ENCODE measurements at regions not wholly inside any gene's neighbourhood (a gene's known extent, or its start where the extent isn't known, plus 50 kb on each side); places are given as distances from the start of the nearest gene placed in this dataset.

DNA sequence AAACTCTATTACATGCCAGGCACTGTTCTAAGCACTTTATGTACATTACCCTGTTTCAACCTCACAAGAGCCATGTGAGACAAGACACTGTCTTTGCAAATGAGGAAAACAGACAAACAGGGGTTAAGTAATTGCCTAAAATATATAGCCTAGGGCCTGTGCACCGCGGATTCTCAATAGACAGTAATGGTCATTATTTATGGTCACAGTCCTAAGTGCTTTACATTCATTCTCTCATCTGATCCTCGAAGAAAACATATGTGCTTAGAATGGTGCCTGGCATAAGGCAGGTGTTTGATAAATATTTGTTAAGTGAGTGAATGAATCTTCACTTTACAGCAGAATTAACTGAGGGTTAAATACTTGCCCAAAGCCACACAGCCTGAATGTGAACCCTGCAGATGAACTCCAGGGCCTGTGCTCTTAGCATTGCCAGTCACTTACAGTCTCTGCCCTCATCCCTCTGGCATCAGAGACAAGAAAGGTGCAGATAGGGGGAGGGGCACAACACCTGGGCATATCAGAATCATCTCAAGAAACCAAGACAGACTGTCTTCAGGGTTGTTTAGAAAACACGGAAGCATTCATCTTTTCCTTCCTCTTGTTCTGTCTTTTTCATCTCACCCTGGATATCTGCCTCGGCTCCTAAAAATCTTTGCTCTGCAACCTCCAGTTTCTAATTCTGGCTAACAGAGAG is 92.8 kb upstream of the SASH1 start:
- no peak for DNase-seq (ENCODE audit: low spot score)

DNA sequence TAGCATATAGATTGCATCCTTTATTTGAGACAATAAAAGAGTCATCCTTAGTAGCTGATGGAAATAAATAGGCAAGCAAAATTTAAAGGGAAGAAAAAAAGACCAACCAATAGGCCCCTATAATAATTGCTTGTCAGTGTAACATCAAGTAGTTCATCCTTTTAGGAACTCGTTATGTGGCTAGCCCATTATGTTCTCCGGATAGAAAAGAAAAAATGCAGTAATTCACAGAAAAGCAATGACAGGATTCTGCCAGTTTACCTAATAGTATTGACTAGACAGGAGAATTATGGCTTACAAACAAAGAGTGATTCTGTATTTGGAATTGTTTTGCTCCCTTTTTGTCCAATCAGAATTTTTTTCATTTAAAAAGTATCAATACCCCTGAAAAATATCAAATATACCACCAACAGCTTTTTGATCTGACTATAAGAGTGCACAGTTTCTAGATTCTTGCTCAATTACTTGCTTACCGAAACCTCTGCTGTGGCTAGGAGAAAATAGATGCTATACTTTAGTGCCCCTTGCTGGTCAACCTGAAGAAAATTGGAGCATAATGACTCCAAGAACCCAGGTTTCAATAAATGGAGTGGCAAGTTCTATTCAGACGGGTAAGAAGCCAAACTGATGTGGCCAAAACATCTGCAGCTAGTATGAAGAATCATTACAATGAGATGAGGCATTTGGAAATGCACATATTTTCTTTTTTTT is 91.5 kb upstream of the SASH1 start:
- DNase-seq (ENCODE audit: low spot score), result peak; percentile 5

DNA sequence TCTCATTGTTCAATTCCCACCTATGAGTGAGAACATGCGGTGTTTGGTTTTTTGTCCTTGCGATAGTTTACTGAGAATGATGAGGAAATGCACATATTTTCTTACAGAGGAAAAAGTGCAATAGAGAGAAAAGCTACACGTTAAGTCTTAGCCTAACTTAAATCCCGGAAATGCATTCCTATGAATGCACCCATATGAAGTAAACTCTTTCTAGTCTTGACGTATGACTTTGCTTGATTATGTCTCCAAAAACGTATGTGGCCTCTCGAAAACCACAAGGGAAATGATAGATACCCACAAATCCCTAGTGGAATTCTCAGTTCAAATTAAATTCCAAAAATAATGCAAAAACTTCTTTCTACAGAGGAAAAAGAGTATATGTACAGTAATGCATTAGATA is 90.7 kb upstream of the SASH1 start:
- no peak for DNase-seq (ENCODE audit: low spot score)

DNA sequence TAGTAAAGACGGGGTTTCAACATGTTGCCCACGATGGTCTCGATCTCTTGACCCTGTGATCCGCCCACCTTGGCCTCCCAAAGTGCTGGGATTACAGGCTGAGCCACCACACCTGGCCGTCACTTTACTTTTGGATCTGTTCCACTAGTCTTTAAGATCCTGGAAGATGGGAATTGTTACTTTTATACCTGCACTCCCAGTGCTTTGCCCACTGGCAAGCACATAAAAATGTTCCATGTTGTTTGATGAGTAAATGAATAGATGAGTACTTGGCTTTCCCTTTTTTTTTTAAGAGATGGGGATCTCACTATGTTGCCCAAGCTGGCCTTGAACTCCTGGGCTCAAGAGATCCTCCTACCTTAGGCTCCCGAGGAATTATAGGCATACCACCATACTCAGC is 84.8 kb upstream of the SASH1 start:
- no peak for DNase-seq (ENCODE audit: low spot score)

DNA sequence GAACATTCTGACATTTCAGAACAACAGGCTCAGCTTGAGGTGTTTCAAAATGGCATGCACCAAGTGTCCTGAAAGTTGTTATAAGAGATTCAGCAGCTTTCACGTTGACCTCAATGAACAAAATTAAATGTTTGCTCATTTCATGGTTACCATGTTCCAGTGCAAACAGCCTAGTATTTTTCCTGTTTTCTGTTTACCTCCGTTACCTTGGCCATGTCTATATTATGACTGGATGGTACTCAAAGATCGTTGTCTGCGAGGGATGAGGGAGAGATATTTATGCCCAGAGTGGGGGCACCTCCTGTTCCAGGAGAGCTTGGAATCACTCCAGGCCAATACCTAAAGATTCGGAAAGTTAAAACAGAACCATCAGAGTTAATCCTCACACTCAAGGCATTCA is 83.8 kb upstream of the SASH1 start:
- DNase-seq (ENCODE audit: low spot score), result no peak

DNA sequence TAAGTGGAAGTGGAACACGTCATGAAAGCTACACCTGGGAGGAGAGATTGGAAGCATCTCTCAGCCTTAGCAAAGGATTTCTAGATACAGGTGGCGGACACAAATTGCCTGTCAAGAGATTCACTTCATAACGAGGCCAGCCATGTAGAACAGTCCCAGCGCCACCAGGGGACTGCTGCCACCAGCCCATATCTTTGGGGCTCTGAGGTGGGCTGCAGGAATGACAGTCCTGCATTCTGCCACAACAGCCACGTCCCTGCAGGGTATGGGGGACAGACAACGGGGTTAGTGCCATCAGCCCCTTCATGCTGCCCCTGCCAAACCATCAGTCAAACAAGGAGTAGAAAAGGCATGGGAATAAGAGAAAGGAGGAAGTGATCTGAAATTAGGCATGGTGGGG is 81.2 kb upstream of the SASH1 start:
- no peak for DNase-seq (ENCODE audit: low spot score)

DNA sequence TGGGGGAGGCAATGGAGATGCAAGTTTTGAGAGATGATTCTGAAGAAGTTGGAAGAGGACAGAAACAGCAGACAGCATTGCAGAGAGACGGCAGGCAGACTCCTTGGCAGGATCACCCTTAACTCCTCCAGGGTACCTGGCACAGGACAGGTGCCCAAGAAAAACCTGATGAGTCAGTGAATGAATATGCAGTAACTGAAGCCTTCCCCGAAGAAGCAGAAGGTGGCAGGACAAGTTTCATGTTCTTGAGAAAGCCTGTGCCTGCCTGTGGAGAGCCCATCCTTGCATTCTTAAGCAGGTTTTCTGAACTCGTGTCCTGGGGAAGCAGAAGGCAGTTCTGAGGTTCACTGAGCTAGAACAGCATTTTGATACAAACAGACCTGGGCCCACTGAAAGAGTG is 79.6 kb upstream of the SASH1 start:
- DNase-seq (ENCODE audit: low spot score), result no peak

DNA sequence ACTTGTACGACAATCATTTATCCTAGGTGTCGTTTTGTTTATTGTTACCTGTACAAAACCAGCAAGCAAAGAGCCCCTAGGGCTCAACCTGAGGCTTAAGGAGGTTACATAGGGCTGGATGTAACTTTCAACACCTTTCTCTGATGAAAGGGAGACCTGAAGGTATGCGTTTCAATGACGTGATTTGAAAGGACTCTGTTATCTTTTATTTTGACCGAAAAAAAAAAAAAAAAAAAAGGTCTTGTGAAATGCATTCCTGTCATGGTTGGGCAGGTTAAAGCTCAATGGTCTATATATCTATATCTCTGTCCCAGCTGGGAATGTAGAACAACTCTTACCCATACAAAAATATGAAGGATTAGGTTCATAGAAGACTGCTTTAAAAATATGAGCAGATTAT is 78.7 kb upstream of the SASH1 start:
- no peak for DNase-seq (ENCODE audit: low spot score)

DNA sequence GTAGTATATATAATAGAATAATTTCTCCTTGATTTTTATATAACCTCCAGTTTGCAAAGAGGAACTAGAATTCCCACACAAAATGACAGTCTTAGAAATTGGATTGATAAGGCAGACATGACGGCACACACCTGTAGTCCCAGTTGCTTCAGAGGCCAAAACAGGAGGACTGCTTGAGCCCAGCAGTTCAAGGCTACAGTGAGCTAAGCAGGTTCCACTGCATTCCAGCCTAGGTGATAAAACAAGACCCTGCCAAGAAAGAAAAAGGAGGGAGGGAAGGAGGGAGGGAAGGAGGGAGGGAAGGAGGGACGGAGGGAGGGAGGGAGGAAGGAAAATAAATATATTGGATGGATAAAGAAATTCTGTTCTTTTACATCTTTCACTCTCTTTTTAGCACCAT is 77.6 kb upstream of the SASH1 start:
- DNase-seq (ENCODE audit: low spot score), result no peak

DNA sequence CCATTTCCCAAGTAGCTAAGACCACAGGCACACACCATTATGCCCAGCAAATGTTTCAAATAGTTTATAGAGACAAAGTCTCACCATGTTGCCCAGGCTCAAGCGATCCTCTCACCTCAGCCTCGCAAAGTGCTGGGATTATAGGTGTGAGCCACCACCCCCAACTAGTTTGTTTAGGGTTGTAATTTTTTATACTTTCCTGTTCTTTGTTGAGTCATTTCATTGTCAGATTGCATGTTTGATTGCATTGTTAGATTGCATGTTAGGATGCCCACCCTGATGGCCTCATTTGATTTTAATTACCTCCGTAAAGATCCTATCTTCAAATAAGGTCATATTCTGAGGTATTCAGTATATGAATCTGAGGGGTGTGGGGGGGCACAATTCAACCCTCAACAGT is 73.3 kb upstream of the SASH1 start:
- no peak for DNase-seq (ENCODE audit: low spot score)

DNA sequence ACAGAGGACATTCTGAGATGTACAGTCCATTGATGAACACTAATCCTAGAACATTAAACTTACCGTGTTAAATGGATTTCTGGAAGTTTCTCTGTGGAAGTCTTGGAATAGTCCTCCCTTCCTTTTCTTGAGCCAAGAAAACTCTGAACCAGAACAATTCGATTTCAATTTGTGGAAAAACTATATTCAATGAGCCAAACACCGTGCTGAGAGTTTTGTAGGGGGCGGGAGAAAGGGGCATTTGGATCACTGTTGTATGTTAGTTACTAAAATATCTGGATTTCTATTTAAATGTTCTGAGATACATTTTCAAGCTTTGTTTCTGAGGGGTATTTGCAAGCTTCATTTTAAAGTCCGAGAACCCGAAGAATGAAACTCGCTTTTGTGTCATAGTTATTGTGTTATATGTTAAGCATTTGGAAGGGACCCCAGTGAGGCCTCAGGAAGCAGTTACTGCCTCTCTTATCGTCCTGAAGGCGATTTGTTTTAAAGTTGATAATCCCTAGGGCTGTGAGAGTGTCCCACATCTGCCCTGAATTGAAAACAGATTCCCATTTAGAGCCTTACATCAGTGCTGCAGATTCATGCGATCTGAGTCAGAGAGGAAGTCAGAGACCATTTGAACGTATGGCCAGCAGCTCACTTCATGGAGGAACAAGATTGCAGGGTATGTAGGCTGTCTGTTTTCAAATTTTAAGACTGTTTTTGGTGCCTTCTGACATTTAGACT is 70.8 kb upstream of the SASH1 start:
- no peak for DNase-seq (ENCODE audit: low spot score)

DNA sequence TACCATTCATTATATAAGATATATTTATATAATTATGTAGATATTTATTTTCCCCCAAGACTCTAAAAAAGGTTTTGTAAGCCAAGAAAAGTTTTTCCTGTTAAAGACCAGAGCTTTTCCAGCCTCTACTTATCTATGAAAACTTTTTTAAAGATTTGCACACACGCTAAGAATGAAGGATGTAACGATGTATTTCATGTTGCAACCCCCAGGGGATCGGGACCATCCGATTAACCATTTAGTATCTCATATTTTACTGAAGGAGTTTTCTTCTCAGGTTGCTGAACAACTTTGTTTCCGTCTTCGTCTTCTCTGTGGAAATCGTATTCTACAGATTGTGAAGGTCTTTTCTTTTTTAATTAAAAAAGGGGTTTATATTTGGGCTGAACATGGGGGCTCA is 70.0 kb upstream of the SASH1 start:
- no peak for DNase-seq (ENCODE audit: low spot score)

DNA sequence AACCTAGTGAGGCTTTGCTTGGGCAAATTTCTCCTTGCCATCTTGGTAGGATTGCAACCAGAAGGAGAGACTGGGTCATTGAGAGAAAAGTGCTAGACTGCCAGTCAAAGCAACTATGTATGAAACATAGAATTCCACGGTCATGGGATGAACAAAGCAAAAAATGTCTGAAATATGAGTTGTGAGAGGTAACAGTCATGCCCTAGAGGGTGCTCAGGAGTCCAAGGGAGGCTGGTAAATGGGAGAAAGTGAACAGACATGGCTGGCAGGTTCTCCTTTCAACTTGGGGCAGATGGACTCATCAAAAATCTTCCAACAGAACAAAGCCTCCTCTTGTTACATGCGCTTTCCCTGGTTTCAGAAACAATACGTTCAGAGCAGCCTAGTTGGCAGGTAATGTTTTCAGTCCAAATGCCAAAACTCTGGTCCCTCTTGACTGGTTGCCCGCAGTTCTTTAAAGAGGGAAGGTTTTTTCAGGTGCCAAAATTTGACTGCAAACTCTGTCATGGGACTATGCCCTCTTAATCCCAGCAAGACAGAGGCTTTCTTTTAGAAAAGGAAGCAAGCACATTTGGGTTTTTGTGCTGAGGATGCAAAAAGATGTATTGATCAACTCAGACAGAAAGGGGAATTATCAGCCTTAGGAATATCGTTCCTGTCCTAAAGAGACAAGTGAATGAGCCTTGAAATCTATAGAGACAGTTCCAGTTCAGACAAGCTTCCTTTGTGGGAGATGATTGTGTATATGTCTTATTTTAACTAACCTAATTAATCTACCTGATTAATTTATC is 68.5 kb upstream of the SASH1 start:
- no peak for DNase-seq (ENCODE audit: low spot score)

DNA sequence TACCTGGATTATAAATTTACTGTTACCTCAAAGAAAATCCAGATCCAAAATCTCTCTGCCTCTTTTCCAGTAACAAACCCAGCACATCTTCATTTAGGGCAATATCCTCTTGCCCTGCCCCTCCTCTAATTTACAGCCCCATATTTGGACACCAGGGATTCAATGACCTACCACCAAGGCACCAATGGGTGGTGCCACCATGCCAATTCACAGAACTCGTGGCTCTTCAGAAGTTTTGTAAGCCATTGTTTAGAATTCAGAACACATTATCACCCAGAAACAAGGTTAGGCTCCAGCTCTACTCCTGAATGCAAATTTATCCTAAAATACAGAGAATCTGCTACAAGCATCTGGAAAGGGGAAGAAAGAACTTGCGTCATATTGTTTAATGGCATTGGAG is 67.8 kb upstream of the SASH1 start:
- DNase-seq (ENCODE audit: low spot score), result no peak

DNA sequence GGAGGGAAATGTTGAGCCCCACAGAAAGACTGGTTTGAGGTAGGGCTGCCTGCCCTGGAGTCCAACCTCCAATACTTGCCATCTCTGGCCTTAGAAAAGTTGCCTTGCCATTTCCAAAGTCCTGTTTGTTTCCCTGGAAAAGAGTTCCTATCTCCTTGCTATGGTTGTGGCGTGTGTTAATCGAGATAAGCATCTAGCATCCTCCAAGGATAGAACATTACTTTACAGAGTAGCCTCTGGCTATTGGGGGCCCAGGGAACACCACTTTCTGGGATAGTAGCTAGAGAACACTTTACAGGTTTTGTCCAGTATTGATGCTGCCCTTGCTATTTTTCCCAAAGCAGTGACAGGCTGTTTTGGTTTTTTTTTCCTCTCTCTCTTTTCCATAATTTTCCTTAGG is 57.4 kb upstream of the SASH1 start:
- no peak for DNase-seq (ENCODE audit: low spot score)

DNA sequence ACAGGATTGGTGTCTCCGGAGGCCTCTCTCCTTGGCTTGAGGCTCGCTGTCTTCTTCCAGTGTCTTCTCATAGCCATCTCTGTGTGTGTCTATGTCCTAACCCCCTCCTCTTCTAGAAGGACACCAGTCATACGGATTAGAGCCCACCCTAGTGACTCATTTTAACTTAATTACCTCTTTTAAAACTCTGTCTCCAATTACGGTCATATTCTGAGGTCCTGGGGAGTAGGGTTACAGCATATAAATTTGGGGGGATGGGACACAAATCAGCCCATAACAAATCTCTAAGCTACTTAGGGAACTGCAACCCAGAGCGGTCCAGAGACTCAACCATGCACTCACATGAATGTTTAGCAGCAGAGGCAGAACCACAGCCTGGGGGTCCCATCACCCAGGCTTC is 56.1 kb upstream of the SASH1 start:
- DNase-seq (ENCODE audit: low spot score), result no peak

DNA sequence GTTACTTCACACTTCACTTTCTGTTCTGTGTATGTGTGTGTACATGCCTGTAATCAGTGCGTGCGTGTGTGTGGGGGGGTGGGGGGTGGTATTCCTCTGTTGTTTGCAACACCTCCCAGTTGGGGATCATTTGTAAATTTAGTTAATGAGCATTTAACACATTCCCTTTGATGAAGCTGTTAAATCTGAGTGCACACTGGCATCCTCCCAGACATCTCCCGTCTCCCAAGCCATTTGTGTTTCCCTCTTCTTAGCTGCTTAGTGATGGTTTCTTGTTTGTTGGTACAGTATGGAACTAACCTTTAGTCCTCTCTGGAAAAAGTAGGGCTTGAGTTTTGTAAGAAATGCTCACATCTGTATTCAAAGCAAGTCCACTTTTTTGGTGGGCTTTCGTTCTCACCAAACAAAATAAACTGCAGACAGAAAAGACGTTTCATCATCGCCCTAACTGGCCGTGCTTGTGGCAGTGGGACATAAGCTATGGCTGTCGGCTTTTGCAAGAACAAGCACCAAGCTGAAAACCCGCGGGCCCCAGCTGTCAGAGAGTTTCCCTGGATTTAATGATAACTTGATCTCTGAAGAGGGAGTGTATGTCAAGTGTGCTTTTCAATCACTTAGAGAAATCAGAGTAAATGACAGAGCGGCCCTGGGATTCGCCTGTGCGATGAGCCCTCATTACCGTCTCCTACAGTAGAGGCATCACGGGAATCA is 54.9 kb upstream of the SASH1 start:
- DNase-seq (ENCODE audit: low spot score), result no peak

DNA sequence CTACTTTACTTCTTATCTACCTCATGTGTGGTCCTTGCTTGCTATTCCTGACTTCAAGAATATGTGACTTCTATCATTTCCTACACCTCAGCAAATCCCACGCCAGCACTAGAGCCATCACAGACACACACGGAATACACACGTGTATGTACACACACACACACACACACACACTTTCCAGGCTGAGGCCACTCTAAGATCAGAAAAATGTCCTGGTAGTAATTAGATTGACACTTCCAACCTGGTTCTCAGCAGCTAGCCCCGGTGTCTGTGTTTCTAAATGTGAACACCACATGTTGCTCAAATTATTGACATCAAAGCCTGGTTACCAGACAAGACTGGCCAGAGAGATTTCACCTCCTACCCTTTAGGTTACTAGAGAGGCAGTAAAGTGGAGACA is 54.1 kb upstream of the SASH1 start:
- DNase-seq (ENCODE audit: low spot score), result no peak

DNA sequence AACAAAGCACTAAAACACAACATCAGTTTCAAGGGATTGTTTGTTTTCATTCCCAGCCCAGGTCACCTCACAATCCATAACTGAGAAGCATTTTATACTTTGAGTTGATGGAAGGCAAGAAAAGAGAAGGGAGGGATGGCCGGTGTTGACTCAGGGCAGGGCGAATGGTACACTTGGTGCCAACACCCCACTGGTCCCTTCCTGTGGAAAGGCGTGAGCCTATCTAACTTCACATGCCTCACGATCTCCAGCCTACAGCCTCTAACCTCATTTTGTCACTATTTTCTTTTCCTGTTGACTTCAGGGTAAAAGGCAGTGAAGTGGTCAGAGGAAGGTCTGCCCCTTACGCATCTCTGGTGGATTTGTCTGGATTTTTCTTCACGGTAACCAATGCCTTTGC is 53.5 kb upstream of the SASH1 start:
- DNase-seq (ENCODE audit: low spot score), result no peak

DNA sequence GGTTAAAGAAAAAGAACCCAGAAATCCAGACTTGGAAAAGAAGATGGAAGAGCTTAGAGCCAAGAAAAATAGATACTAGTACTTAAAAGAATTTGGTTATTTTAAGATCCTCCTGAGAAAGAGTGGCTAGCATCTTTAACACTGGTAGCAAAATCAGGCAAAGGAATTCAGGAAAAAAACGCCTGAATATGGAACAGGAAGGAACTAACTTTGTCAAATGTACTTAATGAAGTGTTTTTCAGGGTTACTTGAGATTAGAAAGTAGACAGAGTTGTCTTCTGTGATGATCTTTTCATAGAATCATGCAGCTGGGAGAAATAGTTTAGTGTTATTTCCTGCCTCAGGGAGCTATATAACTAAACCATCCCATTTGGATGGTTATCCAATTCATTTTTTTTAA is 50.8 kb upstream of the SASH1 start:
- no peak for DNase-seq (ENCODE audit: low spot score)

All from activated CD4-positive, alpha-beta T cell treated with anti-CD3 and anti-CD28 coated beads, Interleukin-2, Interleukin-4, amounts not matched to agents 100 ng/mL and 50 ng/mL, durations not matched to agents 16 hours and 8 hours (primary cell).